Smooth muscle cell (in vitro differentiated cells): ENCODE measurements at regions not wholly inside any gene's neighbourhood (a gene's known extent, or its start where the extent isn't known, plus 50 kb on each side); places are given as distances from the start of the nearest gene placed in this dataset.
A peak's percentile ranks its signal among the peaks of the same experiment; 100 is the strongest.
"Not testable (repeated sequence)": the region's sequence is repeated elsewhere in the genome, so short reads cannot be mapped to it uniquely, and the experiment has no call there.

Experiments used
- DNase-seq: peaks from one replicate; lab custom pipeline; 2025; ENCODE audit not compliant: unreplicated experiment; lab: John Stamatoyannopoulos, UW
- H2AFZ ChIP-seq: fragments of 200-600 bp; sonication (generic); 2 replicates; pipeline ENCODE4 v1.6.0; 2016; ENCODE audit warnings: antibody characterized with exemption, low read depth, mild to moderate bottlenecking
- H3F3A ChIP-seq: fragments of 200-600 bp; sonication (generic); 2 replicates; pipeline ENCODE4 v1.6.0; 2017; ENCODE audit warnings: antibody characterized with exemption, low read depth
- H3K27ac ChIP-seq: fragments of 200-600 bp; sonication (generic); 2 replicates; pipeline ENCODE4 v1.5.1; 2016; ENCODE audit warnings: low read depth, mild to moderate bottlenecking
- H3K27me3 ChIP-seq: fragments of 200-600 bp; sonication (generic); 2 replicates; pipeline ENCODE4 v1.6.1; 2016; ENCODE audit warnings: low read depth, mild to moderate bottlenecking
- H3K36me3 ChIP-seq: fragments of 200-600 bp; sonication (generic); 2 replicates; pipeline ENCODE4 v1.5.1; 2016; ENCODE audit warnings: low read depth
- H3K4me1 ChIP-seq: fragments of 200-600 bp; sonication (generic); 2 replicates; pipeline ENCODE4 v1.5.1; 2016; ENCODE audit warnings: low read depth
- H3K4me2 ChIP-seq: fragments of 200-600 bp; sonication (generic); 2 replicates; pipeline ENCODE4 v1.6.0; 2016; ENCODE audit warnings: mild to moderate bottlenecking
- H3K4me3 ChIP-seq: fragments of 200-600 bp; sonication (generic); 2 replicates; pipeline ENCODE4 v1.5.1; 2016; ENCODE audit warnings: mild to moderate bottlenecking
- H3K79me2 ChIP-seq: fragments of 200-600 bp; sonication (generic); 2 replicates; pipeline ENCODE4 v1.6.0; 2016; ENCODE audit warnings: low read depth, mild to moderate bottlenecking
- H3K9ac ChIP-seq: fragments of 200-600 bp; sonication (generic); 2 replicates; pipeline ENCODE4 v1.6.0; 2016; ENCODE audit warnings: low read depth
- H3K9me3 ChIP-seq: fragments of 200-600 bp; sonication (generic); replicated peaks from 2 replicates; pipeline ENCODE4 v1.5.1; 2016; ENCODE audit warnings: low read depth
- H4K20me1 ChIP-seq: fragments of 200-600 bp; sonication (generic); 2 replicates; pipeline ENCODE4 v1.6.0; 2016; ENCODE audit warnings: low read depth
- CTCF ChIP-seq: fragments of 200-600 bp; sonication (generic); IDR thresholded peaks from 2 replicates; pipeline ENCODE4 v1.5.1; 2017; ENCODE audit warnings: borderline replicate concordance, mild to moderate bottlenecking, antibody characterized with exemption; ENCODE audit not compliant: insufficient read depth, poor library complexity, severe bottlenecking
- WGBS: methylation state at CpG from one replicate; pipeline ENCODE4 v1.1.7; 2016; ENCODE audit warnings: low lambda C conversion rate; 5-methylcytosine and 5-hydroxymethylcytosine counted together

GRCh38 chr12:31797230-31797872, 68.5 kb upstream of the AMN1 start:
- no peaks in the 10 kb centered on the region for H3F3A ChIP-seq
- H3K27ac ChIP-seq = no peak overlapping the region
- no peaks in the 10 kb centered on the region for H3K79me2 ChIP-seq
- no peaks in the 10 kb centered on the region for H3K9me3 ChIP-seq
- no peak overlapping the region for H3K9ac ChIP-seq
- H3K36me3 ChIP-seq = no peaks in the 10 kb centered on the region
- no peak for DNase-seq
- H3K27me3 ChIP-seq = no peaks in the 10 kb centered on the region
- no peak for TF ChIP-seq CTCF
- no peak overlapping the region for H3K4me3 ChIP-seq
- no peaks in the 10 kb centered on the region for H4K20me1 ChIP-seq
- H3K4me1 ChIP-seq = no peaks in the 10 kb centered on the region
- no peak overlapping the region for H2AFZ ChIP-seq
- WGBS = 89% methylated on average over 13 of the region's 13 CpGs
- H3K4me2 ChIP-seq = no peak overlapping the region

GRCh38 chr12:31796270-31796951, 67.6 kb upstream of the AMN1 start:
- Histone ChIP-seq H4K20me1 (no peaks in the 10 kb centered on the region), H3F3A (no peaks in the 10 kb centered on the region), H3K9ac (no peak overlapping the region), H3K9me3 (no peaks in the 10 kb centered on the region), H3K4me2 (no peak overlapping the region), H3K27me3 (no peaks in the 10 kb centered on the region), H3K27ac (no peak overlapping the region), H2AFZ (no peak overlapping the region), H3K4me1 (no peaks in the 10 kb centered on the region), H3K4me3 (no peak overlapping the region), H3K79me2 (no peaks in the 10 kb centered on the region), H3K36me3 (no peaks in the 10 kb centered on the region)
- no peak for TF ChIP-seq CTCF
- WGBS = 94% methylated on average over 11 of the region's 11 CpGs
- no peak for DNase-seq

GRCh38 chr12:31794745-31795144, 65.9 kb upstream of the AMN1 start:
- H3F3A ChIP-seq = no peaks in the 10 kb centered on the region
- H3K36me3 ChIP-seq = no peaks in the 10 kb centered on the region
- H2AFZ ChIP-seq = peak overlapping the region; percentile 66
- H3K4me2 ChIP-seq = no peak overlapping the region
- H3K9me3 ChIP-seq = no peaks in the 10 kb centered on the region
- H3K27ac ChIP-seq = no peak overlapping the region
- no peaks in the 10 kb centered on the region for H3K27me3 ChIP-seq
- no peak for TF ChIP-seq CTCF
- H4K20me1 ChIP-seq = no peaks in the 10 kb centered on the region
- no peaks in the 10 kb centered on the region for H3K79me2 ChIP-seq
- no peak overlapping the region for H3K9ac ChIP-seq
- H3K4me1 ChIP-seq = no peaks in the 10 kb centered on the region
- no peak for DNase-seq
- no peak overlapping the region for H3K4me3 ChIP-seq
- 70% methylated on average over 5 of the region's 5 CpGs for WGBS

- not testable (repeated sequence) for H3K9me3 ChIP-seq, H3K36me3 ChIP-seq
- 95% methylated on average over 3 of the region's 3 CpGs for WGBS
Measured at GRCh38 chr12:31791265-31791664, 62.4 kb upstream of the AMN1 start.

More at GRCh38 chr12:31791265-31791664, 62.4 kb upstream of the AMN1 start:
- H3K79me2 ChIP-seq, H4K20me1 ChIP-seq, H3K27ac ChIP-seq, H3F3A ChIP-seq, H3K4me1 ChIP-seq, DNase-seq, H3K4me3 ChIP-seq, H3K4me2 ChIP-seq, H3K9ac ChIP-seq, H2AFZ ChIP-seq, H3K27me3 ChIP-seq: not testable (repeated sequence)
